GM18507 (cell line): ENCODE measurements at regions not wholly inside any gene's neighbourhood (a gene's known extent, or its start where the extent isn't known, plus 50 kb on each side); places are given as distances from the start of the nearest gene placed in this dataset.
"Not testable (repeated sequence)": the region's sequence is repeated elsewhere in the genome, so short reads cannot be mapped to it uniquely, and the experiment has no call there.

Source experiments
- DNase-seq: peaks from one replicate; pipeline ENCODE4 v3.0.0; 2011; ENCODE audit warnings: low read depth; ENCODE audit not compliant: insufficient read length; ENCODE audit errors: extremely low spot score
- FAIRE-seq: peaks from 2 replicates; lab custom pipeline; 2011; peaks lifted over from hg19 to GRCh38; lab: Jason Lieb, UNC

- DNase-seq (no peak), FAIRE-seq (no peak)
Observed at GRCh38 chr5:124951661-124952060, 205.2 kb upstream of the ZNF608 start.

DNA sequence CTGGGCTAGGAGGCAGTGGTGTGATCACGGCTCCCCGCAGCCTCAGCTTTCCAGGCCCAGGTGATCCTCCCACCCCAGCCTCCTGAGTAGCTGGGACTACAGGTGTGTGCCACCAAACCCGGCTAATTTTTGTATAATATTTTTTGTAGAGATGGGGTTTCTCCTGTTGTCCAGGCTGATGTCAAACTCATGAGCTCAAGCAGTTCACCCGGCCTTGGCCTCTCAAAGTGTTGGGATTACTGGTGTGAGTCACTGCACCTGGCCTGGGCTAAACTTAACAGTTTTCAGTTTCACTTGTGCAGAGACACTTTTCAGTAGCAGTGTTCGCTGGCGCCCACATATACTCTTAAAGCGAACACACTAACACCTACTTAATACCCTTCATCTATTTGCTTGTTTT, 205.6 kb upstream of the ZNF608 start:
- FAIRE-seq, result peak; percentile 99

DNA sequence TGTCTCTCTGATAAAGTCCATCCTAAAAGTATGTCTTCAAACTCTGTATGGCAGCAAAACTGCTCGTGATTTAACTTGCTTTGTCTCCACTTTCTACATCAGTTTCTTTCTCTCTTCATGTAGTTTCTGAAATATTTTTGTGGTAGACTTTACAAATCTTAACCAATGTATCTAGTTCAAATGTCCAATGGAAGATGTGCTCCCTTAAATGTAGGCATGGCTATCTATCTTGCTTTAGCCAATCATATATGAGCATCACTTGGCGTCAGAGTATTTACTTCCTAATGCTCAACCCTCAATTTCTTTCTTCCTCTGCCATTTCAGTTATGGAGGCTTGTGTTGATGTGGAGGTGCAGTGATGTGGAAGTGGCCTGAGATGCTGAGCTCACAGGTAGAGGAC, 206.1 kb upstream of the ZNF608 start:
- DNase-seq (no peak), FAIRE-seq (no peak)

More for the DNA sequence above, 205.6 kb upstream of the ZNF608 start:
- no peak for DNase-seq

- DNase-seq (no peak), FAIRE-seq (no peak)
Observed at GRCh38 chr5:124954784-124955183, 208.3 kb upstream of the ZNF608 start.

DNA sequence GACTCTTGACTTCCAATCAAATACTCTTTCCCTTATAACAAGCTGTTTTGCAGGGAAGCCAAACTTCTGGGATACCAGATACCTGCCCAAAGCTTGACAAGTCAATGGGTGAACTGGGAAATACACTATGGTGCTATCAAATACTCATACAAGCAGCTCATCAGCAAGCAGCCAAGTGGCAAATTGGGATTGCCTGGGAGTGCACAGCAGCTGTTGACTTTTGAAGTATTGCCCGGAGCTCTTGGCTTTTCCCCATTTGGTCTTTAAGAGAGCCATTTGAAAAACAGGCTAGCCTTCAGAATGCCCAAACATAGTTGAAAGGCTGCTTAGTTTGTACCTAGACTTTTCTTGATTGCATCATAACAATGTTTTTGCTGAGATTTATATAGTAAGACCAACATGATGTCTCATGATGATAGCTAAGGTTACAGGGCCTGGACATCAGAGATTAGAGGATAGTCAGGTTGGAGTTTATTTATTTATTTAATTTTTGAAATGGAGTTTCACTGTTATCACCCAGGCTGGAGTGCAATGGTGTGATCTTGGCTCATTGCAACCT, 210.1 kb upstream of the ZNF608 start:
- DNase-seq (no peak), FAIRE-seq (peak; percentile 64)

DNA sequence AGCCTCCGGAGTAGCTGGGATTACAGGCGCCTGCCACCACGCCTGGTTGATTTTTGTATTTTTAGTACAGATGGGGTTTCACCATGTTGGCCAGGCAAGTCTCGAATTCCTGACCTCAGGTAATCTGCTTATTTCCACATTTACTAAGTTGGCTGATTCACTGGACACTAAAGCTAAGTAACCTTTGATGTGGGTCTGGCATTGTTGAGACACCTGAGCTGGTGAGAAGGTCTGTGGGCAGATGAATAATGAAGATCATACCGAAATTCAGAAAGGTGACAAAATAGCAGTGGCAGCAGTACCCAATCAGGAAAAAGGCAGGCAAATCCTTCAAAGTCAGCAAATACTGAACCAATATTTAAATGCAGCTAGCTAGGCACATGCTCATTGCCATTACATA, 210.6 kb upstream of the ZNF608 start:
- no peak for FAIRE-seq
- no peak for DNase-seq

- DNase-seq (no peak), FAIRE-seq (no peak)
Observed at GRCh38 chr5:124960266-124960665, 213.8 kb upstream of the ZNF608 start.

GRCh38 chr5:124961521-124961920, 215.1 kb upstream of the ZNF608 start:
- no peak for FAIRE-seq

GRCh38 chr5:124962111-124962510, 215.7 kb upstream of the ZNF608 start:
- DNase-seq (no peak), FAIRE-seq (no peak)

More at GRCh38 chr5:124961521-124961920, 215.1 kb upstream of the ZNF608 start:
- DNase-seq, result no peak

DNA sequence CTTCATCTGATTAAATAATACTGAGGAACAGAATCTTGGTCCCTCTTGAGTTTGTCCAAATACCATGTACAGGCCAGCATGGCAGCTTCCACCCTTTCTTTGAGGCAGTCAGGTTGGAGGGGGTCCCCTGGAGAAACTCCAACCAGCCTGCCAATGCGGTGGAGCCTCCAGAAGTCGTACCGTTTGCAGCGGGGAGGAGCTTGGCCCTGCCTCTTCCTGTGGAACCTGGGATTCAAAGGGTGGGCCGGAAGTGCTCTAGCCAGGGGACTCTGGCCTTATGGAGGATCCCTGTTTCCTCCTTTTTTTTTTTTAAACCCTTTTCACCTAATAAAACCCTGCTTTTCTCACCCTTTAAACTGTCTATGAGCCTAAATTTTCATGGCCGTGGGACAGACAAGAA, 216.3 kb upstream of the ZNF608 start:
- DNase-seq, result no peak
- no peak for FAIRE-seq

GRCh38 chr5:124963236-124963919, 216.9 kb upstream of the ZNF608 start:
- FAIRE-seq (no peak), DNase-seq (no peak)

- not testable (repeated sequence) for FAIRE-seq, DNase-seq
Observed at GRCh38 chr5:124966741-124967140, 220.3 kb upstream of the ZNF608 start.

- FAIRE-seq, DNase-seq: not testable (repeated sequence)
Observed at GRCh38 chr5:124970381-124970780, 223.9 kb upstream of the ZNF608 start.

DNA sequence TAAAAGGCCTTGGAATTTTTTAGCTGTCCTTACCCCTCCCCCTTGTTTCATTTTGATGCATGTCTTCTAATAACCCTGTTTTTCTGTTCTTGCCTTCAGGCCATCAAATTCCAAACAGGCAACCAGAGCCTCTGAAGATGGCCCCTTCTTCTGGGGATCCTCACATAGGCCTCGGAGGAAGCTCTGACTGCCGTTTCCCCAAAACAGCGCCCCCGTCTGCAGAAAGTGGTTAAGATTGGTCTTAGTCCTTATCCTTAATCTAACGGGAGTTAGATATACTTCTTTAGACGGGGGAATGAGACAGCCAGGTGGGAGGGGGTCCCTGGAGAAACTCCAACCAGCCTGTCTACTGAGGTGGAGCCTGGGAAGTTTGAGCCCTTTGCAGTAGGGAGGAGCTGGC, 226.3 kb upstream of the ZNF608 start:
- no peak for DNase-seq
- no peak for FAIRE-seq

DNA sequence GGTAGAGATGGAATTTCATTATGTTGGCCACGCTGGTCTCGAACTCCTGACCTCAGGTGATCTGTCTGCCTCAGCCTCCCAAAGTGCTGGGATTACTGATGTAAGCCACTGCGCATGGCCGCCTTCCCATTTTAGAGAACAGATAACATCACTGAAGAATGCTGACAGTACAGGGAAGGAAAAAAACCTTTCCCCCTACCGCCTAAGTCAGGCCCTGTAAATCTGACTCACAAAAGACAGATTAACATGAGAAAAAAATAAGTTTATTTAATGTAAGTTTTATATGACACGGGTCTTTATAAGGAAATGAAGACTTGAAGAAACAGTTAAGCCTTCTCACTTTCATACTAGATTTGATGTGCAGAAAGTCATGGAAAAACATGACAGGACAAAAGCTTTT, 227.2 kb upstream of the ZNF608 start:
- no peak for DNase-seq
- no peak for FAIRE-seq

DNA sequence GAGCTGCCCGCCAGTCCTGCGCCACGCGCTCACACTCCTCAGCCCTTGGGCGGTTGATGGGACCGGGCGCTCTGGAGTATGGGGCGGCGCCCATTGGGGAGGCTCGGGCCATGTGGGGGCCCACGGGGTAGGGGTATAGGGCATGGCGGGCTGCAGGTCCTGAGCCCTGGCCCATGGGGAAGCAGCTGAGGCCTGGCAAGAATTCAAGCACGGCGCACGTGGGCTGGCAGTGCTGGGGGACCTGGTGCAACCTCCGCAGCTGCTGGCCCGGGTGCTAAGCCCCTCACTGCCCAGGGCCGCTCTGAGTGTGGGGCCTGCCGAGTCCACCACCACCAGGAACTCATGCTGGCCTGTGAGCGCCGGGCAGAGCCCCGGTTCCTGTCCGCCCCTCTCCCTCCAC, 229.6 kb upstream of the ZNF608 start:
- no peak for FAIRE-seq

GRCh38 chr5:124979251-124979650, 232.8 kb upstream of the ZNF608 start:
- no peak for DNase-seq
- no peak for FAIRE-seq

More for the DNA sequence above, 229.6 kb upstream of the ZNF608 start:
- DNase-seq, result no peak

- FAIRE-seq, result peak; percentile 96
- DNase-seq, result no peak
Observed at GRCh38 chr5:124980163-124980941, 233.9 kb upstream of the ZNF608 start.

DNA sequence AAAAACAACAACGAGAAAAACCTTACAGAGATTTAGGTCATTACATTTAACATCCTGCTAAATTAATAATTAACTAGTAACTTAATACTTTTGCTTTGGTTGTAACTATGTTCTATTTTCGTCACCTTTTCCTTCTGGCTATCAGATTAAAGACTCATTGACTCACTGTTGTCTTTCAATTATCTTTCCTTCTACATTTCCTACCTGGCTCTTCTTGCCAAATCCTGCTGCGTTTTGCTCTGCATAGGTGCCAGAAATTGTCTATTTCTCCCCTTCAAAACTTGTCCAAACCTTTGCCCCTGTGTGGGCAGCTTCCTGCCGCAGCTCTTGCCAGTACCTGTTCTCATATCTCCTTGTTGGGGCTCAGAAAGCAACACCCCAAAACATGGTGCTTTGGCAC, 235.5 kb upstream of the ZNF608 start:
- DNase-seq, result no peak
- peak; percentile 15 for FAIRE-seq

- FAIRE-seq, result no peak
- no peak for DNase-seq
Observed at GRCh38 chr5:124986170-124986569, 239.7 kb upstream of the ZNF608 start.

GRCh38 chr5:124986667-124987066, 240.2 kb upstream of the ZNF608 start:
- DNase-seq (no peak), FAIRE-seq (peak; percentile 69)
